Mesendoderm (in vitro differentiated cells): ENCODE measurements at regions not wholly inside any gene's neighbourhood (a gene's known extent, or its start where the extent isn't known, plus 50 kb on each side); places are given as distances from the start of the nearest gene placed in this dataset.

Source experiments
- DNase-seq: peaks from one replicate; pipeline ENCODE4 v3.0.0; 2013
- H2AK5ac ChIP-seq: 2 replicates; pipeline ENCODE4 v1.6.1; 2013; ENCODE audit warnings: low read length, inconsistent platforms
- H2BK120ac ChIP-seq: 2 replicates; pipeline ENCODE4 v1.6.1; 2013; ENCODE audit warnings: low read depth, mild to moderate bottlenecking, low read length, moderate library complexity, mixed read lengths
- H2BK15ac ChIP-seq: replicated peaks from 2 replicates; pipeline ENCODE4 v1.6.1; 2013; ENCODE audit warnings: low read depth, mild to moderate bottlenecking, moderate library complexity
- H2BK5ac ChIP-seq: 2 replicates; pipeline ENCODE4 v1.6.1; 2013; ENCODE audit warnings: low read length, inconsistent platforms
- H3K18ac ChIP-seq: 2 replicates; pipeline ENCODE4 v1.6.1; 2013; ENCODE audit warnings: mild to moderate bottlenecking, low read length, mixed read lengths
- H3K23ac ChIP-seq: one replicate; pipeline ENCODE4 v1.6.1; 2013; ENCODE audit warnings: low read length
- H3K27ac ChIP-seq: 2 replicates; pipeline ENCODE4 v1.5.1; 2013; ENCODE audit warnings: low read depth, mild to moderate bottlenecking, inconsistent platforms, low read length, moderate library complexity
- H3K27me3 ChIP-seq: 2 replicates; pipeline ENCODE4 v1.6.1; 2013; ENCODE audit warnings: low read length, control low read depth, mild to moderate bottlenecking, inconsistent platforms; ENCODE audit not compliant: insufficient read depth, poor library complexity
- H3K36me3 ChIP-seq: 2 replicates; pipeline ENCODE4 v1.6.1; 2013; ENCODE audit warnings: low read length, inconsistent platforms; ENCODE audit not compliant: control insufficient read depth, insufficient read depth
- H3K4ac ChIP-seq: one replicate; pipeline ENCODE4 v1.6.1; 2013; ENCODE audit warnings: low read depth, mild to moderate bottlenecking, low read length, moderate library complexity
- H3K4me1 ChIP-seq: 2 replicates; pipeline ENCODE4 v1.6.1; 2013; ENCODE audit warnings: low read depth, low read length, inconsistent platforms; ENCODE audit not compliant: control insufficient read depth
- H3K4me2 ChIP-seq: 2 replicates; pipeline ENCODE4 v1.6.1; 2013; ENCODE audit warnings: low read length
- H3K4me3 ChIP-seq: 2 replicates; pipeline ENCODE4 v1.5.1; 2013; ENCODE audit warnings: mild to moderate bottlenecking, low read length
- H3K56ac ChIP-seq: one replicate; pipeline ENCODE4 v1.6.1; 2013; ENCODE audit warnings: low read length
- H3K79me1 ChIP-seq: 2 replicates; pipeline ENCODE4 v1.6.1; 2013; ENCODE audit warnings: low read length, inconsistent platforms
- H3K79me2 ChIP-seq: 2 replicates; pipeline ENCODE4 v1.6.1; 2013; ENCODE audit warnings: mild to moderate bottlenecking, low read length; ENCODE audit not compliant: control insufficient read depth, insufficient read depth
- H3K9ac ChIP-seq: 2 replicates; pipeline ENCODE4 v1.6.1; 2013; ENCODE audit warnings: low read length, inconsistent platforms
- H4K5ac ChIP-seq: one replicate; pipeline ENCODE4 v1.6.1; 2013; ENCODE audit warnings: low read length
- H4K8ac ChIP-seq: one replicate; pipeline ENCODE4 v1.6.1; 2013; ENCODE audit warnings: low read depth, mild to moderate bottlenecking, control low read depth, low read length, moderate library complexity
- WGBS: extraction: QIAGEN DNeasy Blood & Tissue Kit; methylation state at CpG from one replicate; pipeline ENCODE4 v1.1.7; 2013; ENCODE audit warnings: low lambda C conversion rate, missing lambda C conversion rate; ENCODE audit not compliant: insufficient coverage; ENCODE audit errors: extremely low coverage; 5-methylcytosine and 5-hydroxymethylcytosine counted together

DNA sequence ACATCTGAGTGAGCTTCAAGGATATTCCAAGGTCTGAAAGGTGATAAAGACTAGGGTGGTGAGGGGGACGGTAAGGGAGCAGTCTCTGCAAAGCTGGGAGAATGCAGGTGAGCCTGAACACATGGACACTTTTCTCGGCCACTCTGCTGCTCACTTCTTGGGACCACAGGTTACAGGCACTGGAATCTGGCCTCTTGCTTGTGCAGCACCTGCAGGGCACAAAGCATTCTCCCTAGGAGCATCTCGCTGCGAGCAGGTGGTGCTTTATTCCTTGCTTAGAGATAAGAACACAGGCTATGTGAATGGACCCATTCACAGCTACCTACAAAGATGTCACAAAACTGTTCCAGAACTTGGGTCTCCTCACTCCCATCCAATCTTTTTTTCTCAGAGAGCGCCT lies 153.2 kb downstream of the DDX1 start:
- H2AK5ac ChIP-seq, result no peak overlapping the region

DNA sequence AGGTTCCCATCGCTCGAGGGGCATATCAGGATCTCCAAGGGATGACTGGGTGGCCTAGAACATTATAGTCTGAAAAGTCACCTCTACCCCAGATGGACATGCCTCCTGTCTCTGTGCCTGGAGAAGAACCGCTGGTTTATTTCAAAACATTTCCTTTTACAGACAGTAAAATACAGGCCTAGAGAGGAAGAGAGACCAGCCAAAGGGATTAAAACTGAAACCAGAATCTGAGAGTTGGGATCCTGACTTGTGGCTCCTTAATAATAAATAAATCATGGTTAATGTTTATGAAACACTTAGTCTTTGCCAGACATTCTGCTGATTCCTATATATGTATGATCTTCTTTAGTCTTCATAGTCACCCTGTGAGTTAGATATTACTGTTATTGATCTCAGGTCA lies 153.7 kb downstream of the DDX1 start:
- H3K4me3 ChIP-seq, result no peak overlapping the region
- no peak overlapping the region for H3K27ac ChIP-seq
- WGBS, result no CpG with 5 or more reads among the region's 3 CpGs
- peaks cover 4% of the 10 kb centered on the region for H3K4me1 ChIP-seq
- H3K9ac ChIP-seq, result no peak overlapping the region
- no peak overlapping the region for H3K4ac ChIP-seq
- H2BK120ac ChIP-seq, result no peak overlapping the region
- no peak overlapping the region for H3K18ac ChIP-seq
- H3K36me3 ChIP-seq, result no peaks in the 10 kb centered on the region
- no peak for DNase-seq
- no peak overlapping the region for H4K8ac ChIP-seq
- no peak overlapping the region for H2BK15ac ChIP-seq
- no peak overlapping the region for H2AK5ac ChIP-seq
- H4K5ac ChIP-seq, result no peak overlapping the region
- no peak overlapping the region for H2BK5ac ChIP-seq
- H3K4me2 ChIP-seq, result no peak overlapping the region
- H3K79me1 ChIP-seq, result no peaks in the 10 kb centered on the region
- H3K27me3 ChIP-seq, result no peaks in the 10 kb centered on the region
- H3K56ac ChIP-seq, result no peak overlapping the region
- H3K79me2 ChIP-seq, result no peaks in the 10 kb centered on the region
- H3K23ac ChIP-seq, result no peak overlapping the region

More for the DNA sequence above, 153.2 kb downstream of the DDX1 start:
- Histone ChIP-seq H3K4ac (no peak overlapping the region), H2BK5ac (no peak overlapping the region), H4K8ac (no peak overlapping the region), H2BK120ac (no peak overlapping the region), H4K5ac (no peak overlapping the region), H3K4me3 (no peak overlapping the region), H3K9ac (no peak overlapping the region), H3K4me2 (no peak overlapping the region), H3K79me2 (no peaks in the 10 kb centered on the region), H3K4me1 (peaks cover 4% of the 10 kb centered on the region), H2BK15ac (no peak overlapping the region), H3K79me1 (no peaks in the 10 kb centered on the region), H3K36me3 (no peaks in the 10 kb centered on the region), H3K27ac (no peak overlapping the region), H3K27me3 (no peaks in the 10 kb centered on the region), H3K56ac (no peak overlapping the region), H3K18ac (no peak overlapping the region), H3K23ac (no peak overlapping the region)
- WGBS, result no CpG with 5 or more reads among the region's 5 CpGs
- no peak for DNase-seq

DNA sequence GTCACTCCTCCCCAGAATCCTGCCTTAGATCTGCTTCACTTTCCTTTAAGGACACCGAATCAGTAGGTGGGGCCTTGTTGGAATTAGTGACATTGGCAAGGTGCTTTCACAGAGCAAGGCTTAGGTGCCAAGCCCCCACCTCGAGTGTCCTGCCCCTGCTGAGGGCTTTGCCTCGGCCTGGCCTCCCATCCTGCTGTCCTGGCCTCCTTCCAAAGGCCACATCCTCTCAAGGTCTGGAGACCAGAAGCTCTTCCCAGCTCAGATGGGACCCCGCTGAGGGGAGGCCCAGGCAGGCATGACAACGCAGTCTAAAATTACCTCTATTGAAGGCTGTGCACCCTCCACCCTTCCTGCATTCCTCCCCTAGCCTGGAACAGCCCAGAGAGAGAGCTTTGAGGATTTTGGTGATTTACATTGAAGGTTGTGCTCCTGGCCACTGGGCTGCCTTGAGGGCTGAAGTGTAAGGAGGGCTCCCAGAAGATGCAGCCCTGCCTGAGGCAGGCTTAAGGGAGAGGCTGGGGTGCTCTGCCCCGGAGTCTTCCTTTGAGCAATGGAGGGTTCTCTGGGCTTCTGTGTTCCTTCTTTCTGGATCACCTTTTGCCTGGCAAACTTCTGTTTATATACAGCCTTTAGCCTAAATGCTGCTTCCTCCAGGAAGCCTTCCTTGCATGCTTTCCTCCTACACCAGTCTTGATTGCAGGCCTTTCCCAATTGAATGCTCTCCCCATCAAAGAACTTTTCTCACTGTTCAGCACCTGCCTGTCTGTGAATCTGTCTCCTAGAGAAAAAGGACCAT lies 154.4 kb downstream of the DDX1 start:
- Histone ChIP-seq H3K27me3 (no peaks in the 10 kb centered on the region), H3K4ac (no peak overlapping the region), H3K4me3 (no peak overlapping the region), H4K5ac (no peak overlapping the region), H3K36me3 (no peaks in the 10 kb centered on the region), H3K23ac (no peak overlapping the region), H3K79me2 (no peaks in the 10 kb centered on the region), H3K4me2 (no peak overlapping the region), H3K4me1 (peaks cover 4% of the 10 kb centered on the region), H3K79me1 (no peaks in the 10 kb centered on the region), H3K18ac (no peak overlapping the region), H2BK5ac (no peak overlapping the region), H3K9ac (no peak overlapping the region), H3K56ac (no peak overlapping the region), H2AK5ac (no peak overlapping the region), H2BK15ac (no peak overlapping the region), H2BK120ac (no peak overlapping the region), H4K8ac (no peak overlapping the region), H3K27ac (no peak overlapping the region)
- DNase-seq, result no peak
- WGBS, result no CpG with 5 or more reads among the region's 6 CpGs

DNA sequence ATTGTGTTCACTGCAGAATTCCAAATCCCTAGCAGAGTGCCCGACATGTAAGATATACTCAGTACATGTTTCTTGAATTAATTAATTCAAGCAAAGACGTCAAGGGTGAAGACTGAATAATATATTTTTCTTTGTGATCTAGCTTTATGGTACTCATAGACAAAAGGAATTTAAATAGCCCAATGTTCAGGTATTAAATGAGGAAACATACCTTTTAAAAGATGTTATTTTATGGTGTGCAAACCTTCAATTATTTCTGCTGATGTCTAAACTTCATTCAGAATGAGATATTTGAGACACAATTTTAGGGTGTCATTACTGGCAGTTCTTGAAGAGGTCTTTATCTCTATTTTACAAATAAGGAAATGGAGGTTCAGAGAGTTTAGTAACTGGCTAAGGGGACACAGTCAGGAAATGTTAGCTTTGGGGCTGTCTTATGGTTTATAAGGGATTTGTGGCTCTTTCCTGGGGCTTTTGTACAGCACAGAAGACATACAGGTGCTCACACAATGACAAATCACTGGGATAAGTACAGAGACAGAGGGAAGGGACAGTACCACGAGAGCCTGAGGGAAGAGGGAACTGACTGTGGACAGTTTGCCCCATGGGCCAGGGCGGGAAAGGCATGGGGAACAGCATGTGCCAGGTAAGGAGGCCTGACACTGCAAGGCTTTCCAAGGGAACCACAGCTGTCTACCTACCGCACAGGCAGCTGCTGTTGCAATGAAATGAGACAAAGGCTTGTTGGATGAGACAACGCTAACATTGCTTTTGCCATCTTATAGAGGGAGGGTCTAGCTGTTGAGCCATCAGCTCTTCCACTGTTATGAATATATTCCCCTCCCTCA lies 155.3 kb downstream of the DDX1 start:
- peak overlapping the region; percentile 0 for H3K27ac ChIP-seq

DNA sequence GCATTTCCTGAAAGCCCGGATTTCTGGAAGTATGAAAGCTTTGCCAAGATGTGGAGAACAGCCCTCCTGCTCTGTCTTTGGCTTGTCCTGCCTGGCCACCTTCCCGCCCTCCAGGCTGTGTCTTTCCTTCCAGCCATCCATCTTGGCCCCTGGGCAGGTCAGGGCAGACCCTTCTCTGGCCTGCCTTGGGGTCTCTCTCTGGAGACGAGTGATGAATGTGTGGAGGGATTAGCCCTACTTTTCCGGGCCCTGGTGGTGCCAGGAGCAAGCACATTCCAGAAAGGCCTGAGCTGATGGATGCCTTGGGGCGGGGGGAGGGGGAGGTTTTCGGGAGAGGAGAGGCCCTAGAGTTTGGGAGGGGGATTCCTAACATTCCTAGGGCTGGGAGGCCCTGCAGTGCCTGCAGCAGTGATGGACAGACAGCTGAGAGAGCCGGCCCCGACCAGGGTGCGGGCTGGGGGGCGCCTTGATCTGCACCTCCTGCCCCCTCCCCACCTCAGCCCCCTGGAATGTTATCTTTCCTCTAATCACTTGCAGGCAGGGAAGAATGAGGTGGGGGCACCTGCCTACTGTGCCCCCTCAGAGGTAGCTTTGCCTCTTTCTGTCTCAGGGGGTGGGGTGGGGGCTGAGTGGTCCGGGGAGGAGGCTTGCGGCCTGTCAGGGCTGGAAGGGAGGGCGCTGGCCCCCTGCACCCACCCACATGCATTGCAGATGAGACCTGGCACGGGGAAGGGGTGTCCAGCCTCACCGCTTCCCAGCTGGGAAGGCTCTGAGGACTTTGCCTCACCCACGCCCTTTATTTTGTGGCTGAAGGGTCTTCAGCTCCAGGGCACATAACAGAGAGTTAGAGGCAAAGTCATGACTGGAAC lies 156.2 kb downstream of the DDX1 start:
- Histone ChIP-seq H4K8ac (no peak overlapping the region), H3K79me1 (no peaks in the 10 kb centered on the region), H2BK120ac (no peak overlapping the region), H3K4me3 (no peak overlapping the region), H3K23ac (no peak overlapping the region), H3K36me3 (no peaks in the 10 kb centered on the region), H2BK5ac (no peak overlapping the region), H3K18ac (peak overlapping the region; percentile 4), H3K4me2 (no peak overlapping the region), H4K5ac (no peak overlapping the region), H3K56ac (peak overlapping the region; percentile 51), H2AK5ac (no peak overlapping the region), H3K4me1 (peaks cover 4% of the 10 kb centered on the region), H3K27ac (peak overlapping the region; percentile 0), H3K9ac (no peak overlapping the region), H3K79me2 (no peaks in the 10 kb centered on the region), H3K27me3 (no peaks in the 10 kb centered on the region), H3K4ac (no peak overlapping the region), H2BK15ac (no peak overlapping the region)
- no CpG with 5 or more reads among the region's 16 CpGs for WGBS
- DNase-seq, result peak; percentile 98

More for the DNA sequence above, 155.3 kb downstream of the DDX1 start:
- H3K56ac ChIP-seq, result peak overlapping the region; percentile 51
- H2BK120ac ChIP-seq, result no peak overlapping the region
- H3K18ac ChIP-seq, result no peak overlapping the region
- no peaks in the 10 kb centered on the region for H3K36me3 ChIP-seq
- WGBS, result no CpG with 5 or more reads among the region's 6 CpGs
- no peak overlapping the region for H3K9ac ChIP-seq
- no peak overlapping the region for H3K4ac ChIP-seq
- H3K27me3 ChIP-seq, result no peaks in the 10 kb centered on the region
- no peak overlapping the region for H3K4me2 ChIP-seq
- H3K4me1 ChIP-seq, result peaks cover 4% of the 10 kb centered on the region
- no peaks in the 10 kb centered on the region for H3K79me1 ChIP-seq
- H2BK15ac ChIP-seq, result no peak overlapping the region
- H3K23ac ChIP-seq, result no peak overlapping the region
- H3K79me2 ChIP-seq, result no peaks in the 10 kb centered on the region
- DNase-seq, result no peak
- H3K4me3 ChIP-seq, result no peak overlapping the region
- no peak overlapping the region for H4K5ac ChIP-seq
- H4K8ac ChIP-seq, result no peak overlapping the region
- H2AK5ac ChIP-seq, result no peak overlapping the region
- peak overlapping the region; percentile 2 for H2BK5ac ChIP-seq
